ENCODE measurements at regions not wholly inside any gene's neighbourhood (a gene's known extent, or its start where the extent isn't known, plus 50 kb on each side); places are given as distances from the start of the nearest gene placed in this dataset.

- TF ChIP-seq CTCF (IDR thresholded peaks at IDR 0.05) = no peak
- no peak for TF ChIP-seq POLR2AphosphoS5 (IDR thresholded peaks at IDR 0.05)
These were observed 315.5 kb downstream of the TLE3 start for GRCh38 chr15:69782139-69782658.
